Stimulated activated CD8-positive, alpha-beta memory T cell treated with anti-CD3 and anti-CD28 coated beads, Interleukin-7, amount 100 ng/mL, for 1 hour (primary cell): ENCODE measurements at regions not wholly inside any gene's neighbourhood (a gene's known extent, or its start where the extent isn't known, plus 50 kb on each side); places are given as distances from the start of the nearest gene placed in this dataset.
"Not testable (repeated sequence)": the region's sequence is repeated elsewhere in the genome, so short reads cannot be mapped to it uniquely, and the experiment has no call there.

Experiments
- DNase-seq, 2 donors: peaks; one replicate each; pipeline ENCODE4 v3.0.0-alpha.2; 2020; ENCODE audit warnings: low read depth in 2 of 2

GRCh38 chr21:23624281-23624680 is 1983.0 kb downstream of the MRPL39 start:
- no peak for DNase-seq

GRCh38 chr21:23613014-23613413 is 1994.3 kb downstream of the MRPL39 start:
- no peak for DNase-seq

GRCh38 chr21:23612210-23612609 is 1995.1 kb downstream of the MRPL39 start:
- DNase-seq: no peak

- DNase-seq: no peak
Measured at GRCh38 chr21:23607782-23608431, 1999.4 kb downstream of the MRPL39 start.

GRCh38 chr21:23601549-23601948 is 2005.7 kb downstream of the MRPL39 start:
- no peak for DNase-seq

GRCh38 chr21:23593582-23593981 is 2013.7 kb downstream of the MRPL39 start:
- no peak for DNase-seq

- DNase-seq: no peak
Measured at GRCh38 chr21:23585419-23585818, 2021.9 kb downstream of the MRPL39 start.

- DNase-seq: no peak
Measured at GRCh38 chr21:23579573-23579972, 2027.7 kb downstream of the MRPL39 start.

- DNase-seq: no peak
Measured at GRCh38 chr21:23578027-23578426, 2029.3 kb downstream of the MRPL39 start.

GRCh38 chr21:23574932-23575331 is 2032.3 kb downstream of the MRPL39 start:
- no peak for DNase-seq

- DNase-seq: not testable (repeated sequence)
Measured at GRCh38 chr21:23548924-23549323, 2058.4 kb downstream of the MRPL39 start.

- no peak for DNase-seq
Measured at GRCh38 chr21:23543333-23543732, 2063.9 kb downstream of the MRPL39 start.

GRCh38 chr21:23542097-23542496 is 2065.2 kb downstream of the MRPL39 start:
- no peak for DNase-seq

- no peak for DNase-seq
Measured at GRCh38 chr21:23541571-23541970, 2065.7 kb downstream of the MRPL39 start.

- DNase-seq: no peak
Measured at GRCh38 chr21:23534850-23535249, 2072.4 kb downstream of the MRPL39 start.

GRCh38 chr21:23531444-23531843 is 2075.8 kb downstream of the MRPL39 start:
- DNase-seq: no peak

GRCh38 chr21:23524685-23525084 is 2082.6 kb downstream of the MRPL39 start:
- DNase-seq: no peak

GRCh38 chr21:23522751-23523150 is 2084.5 kb downstream of the MRPL39 start:
- DNase-seq: no peak

GRCh38 chr21:23507501-23507900 is 2099.8 kb downstream of the MRPL39 start:
- DNase-seq: no peak

GRCh38 chr21:23496729-23497128 is 2110.6 kb downstream of the MRPL39 start:
- DNase-seq: no peak

- DNase-seq: no peak
Measured at GRCh38 chr21:23488245-23488644, 2119.0 kb downstream of the MRPL39 start.

GRCh38 chr21:23480591-23481270 is 2126.6 kb downstream of the MRPL39 start:
- no peak for DNase-seq

- DNase-seq: no peak
Measured at GRCh38 chr21:23478381-23478780, 2128.9 kb downstream of the MRPL39 start.
